GM12873 (cell line): ENCODE measurements at regions not wholly inside any gene's neighbourhood (a gene's known extent, or its start where the extent isn't known, plus 50 kb on each side); places are given as distances from the start of the nearest gene placed in this dataset.

ENCODE experiments used
- TF ChIP-seq, protein P1 (sequence below): IDR thresholded peaks from 2 replicates; pipeline ENCODE4 v1.5.1; 2012; ENCODE audit warnings: low read depth, mild to moderate bottlenecking, moderate library complexity, low read length, control low read depth; ENCODE audit not compliant: insufficient read depth; ENCODE audit errors: missing control alignments

DNA sequence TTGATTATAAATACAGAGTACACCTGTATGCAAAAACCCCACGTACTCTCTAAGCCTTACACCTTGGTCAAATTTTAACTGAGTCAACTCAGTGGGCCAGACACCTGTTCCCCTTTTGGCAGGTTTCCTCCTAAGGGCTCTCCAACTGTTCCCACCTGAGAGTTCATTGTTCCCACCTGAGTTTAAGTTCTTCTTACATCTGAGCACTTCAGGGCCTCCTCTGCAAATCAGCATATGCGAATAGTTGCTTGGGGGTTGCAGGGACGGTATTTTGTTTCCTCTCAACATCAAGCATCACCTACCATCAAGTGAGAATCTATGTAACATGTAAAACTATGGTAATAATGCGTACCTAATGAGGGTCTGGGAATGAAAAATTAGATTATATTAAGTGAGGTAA is 300.0 kb downstream of the PIK3R1 start:
- TF ChIP-seq, protein P1, sequence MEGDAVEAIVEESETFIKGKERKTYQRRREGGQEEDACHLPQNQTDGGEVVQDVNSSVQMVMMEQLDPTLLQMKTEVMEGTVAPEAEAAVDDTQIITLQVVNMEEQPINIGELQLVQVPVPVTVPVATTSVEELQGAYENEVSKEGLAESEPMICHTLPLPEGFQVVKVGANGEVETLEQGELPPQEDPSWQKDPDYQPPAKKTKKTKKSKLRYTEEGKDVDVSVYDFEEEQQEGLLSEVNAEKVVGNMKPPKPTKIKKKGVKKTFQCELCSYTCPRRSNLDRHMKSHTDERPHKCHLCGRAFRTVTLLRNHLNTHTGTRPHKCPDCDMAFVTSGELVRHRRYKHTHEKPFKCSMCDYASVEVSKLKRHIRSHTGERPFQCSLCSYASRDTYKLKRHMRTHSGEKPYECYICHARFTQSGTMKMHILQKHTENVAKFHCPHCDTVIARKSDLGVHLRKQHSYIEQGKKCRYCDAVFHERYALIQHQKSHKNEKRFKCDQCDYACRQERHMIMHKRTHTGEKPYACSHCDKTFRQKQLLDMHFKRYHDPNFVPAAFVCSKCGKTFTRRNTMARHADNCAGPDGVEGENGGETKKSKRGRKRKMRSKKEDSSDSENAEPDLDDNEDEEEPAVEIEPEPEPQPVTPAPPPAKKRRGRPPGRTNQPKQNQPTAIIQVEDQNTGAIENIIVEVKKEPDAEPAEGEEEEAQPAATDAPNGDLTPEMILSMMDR, result no peak

- TF ChIP-seq, protein P1, result no peak
These were observed 302.7 kb downstream of the PIK3R1 start for GRCh38 chr5:68518286-68518685.

DNA sequence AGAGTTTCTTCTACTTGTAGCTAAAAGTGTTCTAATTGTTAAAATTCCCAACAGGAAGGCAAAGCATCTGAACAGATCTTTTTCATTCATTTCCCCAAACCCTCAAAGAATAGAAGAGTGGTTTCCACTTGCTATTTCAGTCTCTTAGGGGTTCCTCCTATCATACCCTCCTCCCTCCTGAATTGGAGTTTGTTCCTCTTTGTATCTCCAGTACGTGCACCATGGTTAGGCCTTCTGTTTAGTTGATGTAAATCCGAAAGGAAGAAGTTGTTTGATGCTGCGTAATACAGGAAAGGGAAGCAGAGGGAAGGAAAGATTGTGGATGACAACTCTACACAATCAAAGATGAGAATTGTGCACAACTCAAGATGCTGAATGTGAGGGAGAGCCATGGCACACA is 303.6 kb downstream of the PIK3R1 start:
- TF ChIP-seq, protein P1, result no peak

DNA sequence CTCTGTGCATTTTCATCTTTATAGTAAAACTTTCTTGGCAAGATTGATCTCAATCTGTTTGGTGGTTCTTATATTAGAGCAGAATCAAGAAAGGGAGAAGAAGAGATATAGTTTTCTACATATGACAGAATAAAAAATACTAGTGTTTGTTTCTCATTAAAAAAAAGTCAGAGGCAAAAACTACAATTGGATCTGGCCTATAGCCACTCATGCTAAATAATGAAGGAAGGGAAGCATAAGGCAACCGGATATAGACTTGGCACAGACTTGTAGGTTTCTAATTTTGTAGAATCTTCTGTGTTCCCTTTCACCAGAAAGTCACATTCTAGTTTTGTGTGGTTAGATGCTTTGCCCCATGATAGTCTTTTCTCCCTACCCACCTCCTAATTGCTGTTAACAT is 306.2 kb downstream of the PIK3R1 start:
- TF ChIP-seq, protein P1, result no peak

DNA sequence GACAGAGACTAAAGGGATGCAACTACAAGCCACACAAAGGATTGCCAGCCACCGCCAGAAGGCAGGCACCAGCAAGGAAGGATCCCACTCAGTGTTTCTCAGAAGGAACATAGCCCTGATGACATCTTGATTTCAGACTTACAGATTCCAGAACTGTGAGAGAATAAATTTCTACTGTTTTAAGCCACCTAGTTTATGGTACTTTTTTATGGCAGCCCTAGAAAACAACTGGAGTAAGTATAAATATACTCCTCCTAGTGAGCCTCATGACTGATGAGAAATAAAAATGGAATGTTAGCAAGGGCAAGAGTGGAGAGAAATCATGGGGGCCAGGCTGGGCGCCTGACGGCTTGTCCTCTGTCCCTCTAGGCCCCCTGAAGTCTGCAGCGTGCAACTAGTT is 307.3 kb downstream of the PIK3R1 start:
- TF ChIP-seq, protein P1, result no peak

DNA sequence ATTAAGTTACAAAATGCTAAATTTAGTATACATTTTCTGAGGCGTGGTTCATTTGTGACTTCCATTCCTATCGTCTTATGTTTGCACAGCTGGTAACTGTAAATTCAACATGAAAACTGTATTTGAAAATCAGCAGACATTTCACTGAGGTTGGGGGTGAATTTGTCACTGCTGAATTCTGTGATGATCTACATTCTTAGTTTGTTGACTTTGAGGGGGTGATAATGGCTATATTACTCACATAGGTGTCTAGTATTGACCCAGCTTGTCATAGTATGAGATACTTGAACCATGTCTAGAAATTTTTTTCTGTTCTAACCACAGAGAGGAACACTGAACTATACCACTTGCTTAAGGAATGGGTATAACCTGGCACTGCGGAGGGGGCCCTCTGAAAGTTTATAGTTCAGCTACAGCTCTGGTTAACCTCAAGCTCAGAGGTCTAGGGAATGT is 313.3 kb downstream of the PIK3R1 start:
- TF ChIP-seq, protein P1, result no peak

- TF ChIP-seq, protein P1, result no peak
These were observed 314.0 kb downstream of the PIK3R1 start for GRCh38 chr5:68529581-68529980.
